Stimulated activated naive CD8-positive, alpha-beta T cell treated with anti-CD3 and anti-CD28 coated beads, Interleukin-15, Interleukin-2, amounts not matched to agents 100 ng/mL and 50 ng/mL, for 24 hours (primary cell): ENCODE measurements at regions not wholly inside any gene's neighbourhood (a gene's known extent, or its start where the extent isn't known, plus 50 kb on each side); places are given as distances from the start of the nearest gene placed in this dataset.
"Not testable (repeated sequence)": the region's sequence is repeated elsewhere in the genome, so short reads cannot be mapped to it uniquely, and the experiment has no call there.

Experiments
- H3K27ac Mint-ChIP-seq: one replicate; pipeline ENCODE4 v1.8.0; 2021; ENCODE audit warnings: mild to moderate bottlenecking, mixed read lengths
- H3K27me3 Mint-ChIP-seq: one replicate; pipeline ENCODE4 v1.8.0; 2021; ENCODE audit warnings: mixed read lengths
- H3K36me3 Mint-ChIP-seq: one replicate; pipeline ENCODE4 v1.8.0; 2021; ENCODE audit warnings: low read depth, mixed read lengths
- H3K4me1 Mint-ChIP-seq: one replicate; pipeline ENCODE4 v1.8.0; 2021; ENCODE audit warnings: low read depth, mixed read lengths
- H3K4me3 Mint-ChIP-seq: one replicate; pipeline ENCODE4 v1.8.0; 2021; ENCODE audit warnings: mild to moderate bottlenecking, mixed read lengths
- H3K9me3 Mint-ChIP-seq: one replicate; pipeline ENCODE4 v1.8.0; 2021; ENCODE audit warnings: mixed read lengths

DNA sequence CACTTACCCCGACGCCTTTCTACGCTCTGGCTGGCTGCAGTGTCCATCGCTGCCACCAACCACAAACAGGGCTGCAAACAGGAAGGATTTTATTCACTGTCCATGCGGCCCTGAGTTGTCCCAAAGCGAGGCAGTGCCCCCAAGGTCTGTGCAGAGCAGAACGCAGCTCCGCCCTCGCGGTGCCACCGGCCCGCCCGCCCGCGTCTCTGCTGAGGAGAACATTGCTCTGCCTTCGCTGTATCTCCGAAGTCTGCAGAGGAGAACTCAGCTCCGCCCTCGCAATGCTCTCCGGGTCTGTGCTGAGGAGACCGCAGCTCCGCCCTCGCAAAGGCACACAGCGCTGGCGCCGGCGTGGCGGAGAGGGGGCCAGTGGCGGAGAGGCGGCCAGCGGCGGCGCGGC lies 645.1 kb downstream of the FAM72C start:
- not testable (repeated sequence) for H3K9me3 Mint-ChIP-seq, H3K4me3 Mint-ChIP-seq, H3K27me3 Mint-ChIP-seq, H3K27ac Mint-ChIP-seq, H3K36me3 Mint-ChIP-seq, H3K4me1 Mint-ChIP-seq

DNA sequence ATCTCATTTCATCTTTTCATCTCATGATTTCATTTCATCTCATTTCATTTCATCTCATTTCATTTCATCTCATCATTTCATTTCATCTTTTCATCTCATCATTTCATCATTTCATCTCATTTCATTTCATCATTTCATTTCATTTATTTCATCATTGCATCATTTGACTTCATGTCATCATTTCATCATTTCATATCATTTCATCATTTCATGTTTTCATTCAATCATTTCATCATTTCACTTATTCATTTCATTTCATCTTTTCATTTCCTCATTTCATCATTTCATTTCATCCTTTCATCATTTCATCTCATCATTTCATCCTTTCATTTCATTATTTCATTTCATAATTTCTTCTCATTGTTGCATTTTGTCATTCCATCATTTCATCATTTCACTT lies 660.6 kb downstream of the FAM72C start:
- peak overlapping the region; percentile 76 for H3K27ac Mint-ChIP-seq
- not testable (repeated sequence) for H3K36me3 Mint-ChIP-seq, H3K27me3 Mint-ChIP-seq, H3K4me1 Mint-ChIP-seq, H3K4me3 Mint-ChIP-seq
- H3K9me3 Mint-ChIP-seq: peaks cover 11% of the 10 kb centered on the region
